ENCODE measurements at regions not wholly inside any gene's neighbourhood (a gene's known extent, or its start where the extent isn't known, plus 50 kb on each side); places are given as distances from the start of the nearest gene placed in this dataset.

DNA sequence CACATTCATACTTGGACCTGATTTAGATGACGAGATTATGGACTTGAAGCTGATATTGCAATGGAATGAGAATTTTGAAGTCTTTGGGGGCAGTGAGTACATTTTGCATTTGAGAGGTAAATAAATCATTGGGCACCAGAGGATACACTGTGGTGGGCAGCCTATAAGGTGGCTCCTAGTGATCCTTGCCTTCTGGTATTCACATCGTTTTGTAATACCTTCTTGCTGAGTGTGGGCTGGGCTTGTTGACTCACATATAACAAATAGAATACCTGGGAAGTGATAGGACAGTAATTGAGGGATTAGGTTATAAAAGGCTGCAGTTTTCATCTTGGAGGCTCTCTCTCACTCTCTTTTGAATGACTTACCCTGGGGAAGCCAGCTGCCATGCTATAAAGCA is 605.5 kb upstream of the KCNMB2 start:
- H3K27ac ChIP-seq: no peak overlapping the region
- no peak overlapping the region for H3K4me3 ChIP-seq (ENCODE audit: low read depth in 1 of 2, low read length in 1 of 2)
- H3K4me1 ChIP-seq (ENCODE audit: control insufficient read depth in 1 of 2, insufficient read depth in 1 of 2, low read depth in 1 of 2, low read length in 1 of 2): no peaks in the 10 kb centered on the region
- no peaks in the 10 kb centered on the region for H3K27me3 ChIP-seq
- H3K9me3 ChIP-seq: no peaks in the 10 kb centered on the region
- TF ChIP-seq, protein P1, sequence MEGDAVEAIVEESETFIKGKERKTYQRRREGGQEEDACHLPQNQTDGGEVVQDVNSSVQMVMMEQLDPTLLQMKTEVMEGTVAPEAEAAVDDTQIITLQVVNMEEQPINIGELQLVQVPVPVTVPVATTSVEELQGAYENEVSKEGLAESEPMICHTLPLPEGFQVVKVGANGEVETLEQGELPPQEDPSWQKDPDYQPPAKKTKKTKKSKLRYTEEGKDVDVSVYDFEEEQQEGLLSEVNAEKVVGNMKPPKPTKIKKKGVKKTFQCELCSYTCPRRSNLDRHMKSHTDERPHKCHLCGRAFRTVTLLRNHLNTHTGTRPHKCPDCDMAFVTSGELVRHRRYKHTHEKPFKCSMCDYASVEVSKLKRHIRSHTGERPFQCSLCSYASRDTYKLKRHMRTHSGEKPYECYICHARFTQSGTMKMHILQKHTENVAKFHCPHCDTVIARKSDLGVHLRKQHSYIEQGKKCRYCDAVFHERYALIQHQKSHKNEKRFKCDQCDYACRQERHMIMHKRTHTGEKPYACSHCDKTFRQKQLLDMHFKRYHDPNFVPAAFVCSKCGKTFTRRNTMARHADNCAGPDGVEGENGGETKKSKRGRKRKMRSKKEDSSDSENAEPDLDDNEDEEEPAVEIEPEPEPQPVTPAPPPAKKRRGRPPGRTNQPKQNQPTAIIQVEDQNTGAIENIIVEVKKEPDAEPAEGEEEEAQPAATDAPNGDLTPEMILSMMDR (IDR thresholded peaks at IDR 0.05): no peak
- no peaks in the 10 kb centered on the region for H3K36me3 ChIP-seq

DNA sequence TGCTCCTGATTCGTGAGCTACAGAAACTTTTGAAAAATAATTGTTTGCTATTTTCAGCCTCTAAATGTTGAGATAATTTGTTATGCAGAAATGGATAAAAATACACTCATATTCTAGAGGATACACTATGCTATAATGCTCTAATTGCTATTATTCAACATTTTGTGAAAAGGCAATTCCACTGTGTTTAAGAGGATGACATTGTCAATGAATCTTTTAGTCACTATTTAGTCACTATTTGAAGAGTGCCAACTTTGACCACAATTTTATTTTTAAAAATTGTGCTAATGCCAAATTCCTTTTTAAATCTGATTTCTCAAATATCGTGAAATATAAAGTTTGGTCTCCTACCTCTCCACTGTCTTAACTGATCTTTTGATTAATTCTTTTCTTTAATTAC is 604.9 kb upstream of the KCNMB2 start:
- TF ChIP-seq, protein P1 (IDR thresholded peaks at IDR 0.05): no peak
- Histone ChIP-seq H3K4me1 (ENCODE audit: control insufficient read depth in 1 of 2, insufficient read depth in 1 of 2, low read depth in 1 of 2, low read length in 1 of 2) (no peaks in the 10 kb centered on the region), H3K27me3 (no peaks in the 10 kb centered on the region), H3K9me3 (no peaks in the 10 kb centered on the region), H3K4me3 (ENCODE audit: low read depth in 1 of 2, low read length in 1 of 2) (no peak overlapping the region), H3K36me3 (no peaks in the 10 kb centered on the region), H3K27ac (no peak overlapping the region)

DNA sequence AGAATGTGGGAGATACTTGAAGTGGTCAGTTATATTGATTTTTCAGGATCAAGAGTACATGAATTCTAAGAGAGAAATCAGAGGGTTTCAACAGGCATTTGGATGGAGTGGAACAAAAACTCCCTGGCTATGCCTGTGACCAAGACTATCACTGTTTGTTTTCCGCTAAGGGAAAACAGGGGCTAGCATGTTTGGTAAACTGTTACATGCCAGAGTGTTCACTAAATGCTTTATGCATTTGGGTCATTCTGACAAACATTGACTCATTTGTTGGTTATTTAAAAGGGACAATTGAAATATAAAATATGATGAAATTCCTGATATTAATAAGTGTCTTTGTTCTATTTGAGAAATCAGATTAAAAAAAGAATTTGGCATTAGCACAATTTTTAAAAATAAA is 603.9 kb upstream of the KCNMB2 start:
- Histone ChIP-seq H3K36me3 (no peaks in the 10 kb centered on the region), H3K4me1 (ENCODE audit: control insufficient read depth in 1 of 2, insufficient read depth in 1 of 2, low read depth in 1 of 2, low read length in 1 of 2) (no peaks in the 10 kb centered on the region), H3K27ac (no peak overlapping the region), H3K4me3 (ENCODE audit: low read depth in 1 of 2, low read length in 1 of 2) (no peak overlapping the region), H3K27me3 (no peaks in the 10 kb centered on the region), H3K9me3 (no peaks in the 10 kb centered on the region)
- TF ChIP-seq, protein P1 (IDR thresholded peaks at IDR 0.05): no peak

DNA sequence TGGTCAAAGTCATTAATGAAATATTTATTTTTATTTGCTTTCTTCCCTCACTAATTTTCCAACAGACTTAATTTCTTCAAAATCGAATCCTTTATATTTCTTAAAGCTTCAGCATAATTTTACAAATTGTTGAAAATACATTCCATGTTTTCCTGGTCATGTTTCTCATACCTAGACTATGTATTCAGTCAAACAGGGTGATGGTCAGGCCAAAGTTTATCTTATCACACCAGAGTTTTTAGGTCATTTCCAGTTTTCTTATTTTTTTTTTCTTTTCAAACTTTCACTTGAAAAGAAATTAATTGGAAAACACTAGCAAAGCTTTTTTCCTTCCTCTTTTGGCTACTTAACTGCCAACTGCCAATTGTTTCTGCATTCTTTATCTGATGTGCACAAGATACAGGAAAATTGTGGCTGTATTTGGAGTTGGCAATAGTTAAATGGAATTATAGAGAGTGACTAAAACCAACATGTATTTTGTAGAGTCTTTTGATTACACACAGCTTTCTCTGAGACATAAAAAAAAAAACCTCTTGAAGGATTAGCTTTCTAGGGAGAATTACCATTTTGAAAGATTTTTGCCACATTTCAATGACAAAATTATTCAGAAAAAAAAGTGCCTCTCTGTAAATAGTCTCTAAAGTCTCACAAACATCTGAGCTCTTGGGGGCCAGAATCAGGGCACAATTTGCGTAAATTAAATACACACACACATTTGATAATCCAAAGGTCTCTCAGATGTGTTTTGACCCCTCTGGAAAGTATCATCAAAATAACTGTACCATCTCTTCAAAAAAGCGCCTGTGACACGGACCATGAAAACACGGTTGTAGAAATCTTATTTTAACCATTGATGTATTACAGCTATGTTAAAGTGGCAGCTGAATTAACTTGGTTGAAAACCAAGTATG is 603.2 kb upstream of the KCNMB2 start:
- TF ChIP-seq, protein P1 (IDR thresholded peaks at IDR 0.05): no peak
- Histone ChIP-seq H3K36me3 (no peaks in the 10 kb centered on the region), H3K27ac (no peak overlapping the region), H3K9me3 (no peaks in the 10 kb centered on the region), H3K4me1 (ENCODE audit: control insufficient read depth in 1 of 2, insufficient read depth in 1 of 2, low read depth in 1 of 2, low read length in 1 of 2) (no peaks in the 10 kb centered on the region), H3K27me3 (no peaks in the 10 kb centered on the region), H3K4me3 (ENCODE audit: low read depth in 1 of 2, low read length in 1 of 2) (no peak overlapping the region)

DNA sequence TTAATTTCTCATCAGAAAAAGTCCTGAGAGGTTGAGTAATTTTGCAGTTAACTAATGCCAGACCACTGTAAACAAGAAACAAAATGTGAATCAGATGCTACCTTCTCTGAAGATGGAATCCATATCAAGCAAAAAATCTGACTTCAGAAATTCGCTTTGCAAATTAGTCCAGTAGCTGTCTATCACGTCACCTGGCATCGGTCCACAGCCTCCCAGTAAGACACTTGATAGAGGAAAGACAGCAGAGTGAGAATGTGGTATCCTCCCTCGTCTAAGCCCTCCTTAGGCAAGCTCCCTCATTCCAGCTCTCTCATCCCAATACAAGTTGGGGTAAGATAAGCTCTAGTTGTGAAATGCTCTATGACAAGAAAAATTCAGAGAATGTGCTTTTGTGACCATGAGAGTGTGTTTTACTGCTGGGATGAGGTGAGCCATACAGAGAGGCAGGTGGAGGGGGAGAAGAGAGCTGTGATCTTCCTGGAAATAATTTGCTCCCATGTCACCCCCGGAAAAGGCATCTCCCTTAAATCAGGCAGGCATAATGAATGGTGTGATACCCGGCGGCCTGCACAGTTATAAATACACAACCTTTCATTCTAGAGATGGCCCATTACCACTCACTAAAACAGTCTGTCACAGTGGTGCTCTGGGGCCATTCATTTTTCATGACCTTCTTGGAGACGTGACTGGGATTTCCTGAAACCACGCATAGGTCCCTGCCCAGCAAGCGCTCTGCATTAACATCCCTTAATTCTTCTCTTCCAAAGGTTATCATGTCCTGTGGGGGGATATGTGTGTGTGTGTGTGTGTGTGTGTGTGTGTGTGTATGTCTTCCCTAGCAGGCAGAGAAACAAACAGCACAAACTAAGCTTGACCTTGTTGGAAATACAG is 602.0 kb upstream of the KCNMB2 start:
- TF ChIP-seq, protein P1 (IDR thresholded peaks at IDR 0.05): no peak
- Histone ChIP-seq H3K36me3 (no peaks in the 10 kb centered on the region), H3K4me3 (ENCODE audit: low read depth in 1 of 2, low read length in 1 of 2) (no peak overlapping the region), H3K27me3 (no peaks in the 10 kb centered on the region), H3K4me1 (ENCODE audit: control insufficient read depth in 1 of 2, insufficient read depth in 1 of 2, low read depth in 1 of 2, low read length in 1 of 2) (no peaks in the 10 kb centered on the region), H3K9me3 (no peaks in the 10 kb centered on the region), H3K27ac (no peak overlapping the region)
